HG03103 (cell line): ENCODE measurements at regions not wholly inside any gene's neighbourhood (a gene's known extent, or its start where the extent isn't known, plus 50 kb on each side); places are given as distances from the start of the nearest gene placed in this dataset.

Experiments
- ATAC-seq: cut with Tn5 transposase; IDR thresholded peaks from one replicate; pipeline ENCODE4 v1.9.1; 2021; ENCODE audit warnings: low read depth; ENCODE audit not compliant: unreplicated experiment

DNA sequence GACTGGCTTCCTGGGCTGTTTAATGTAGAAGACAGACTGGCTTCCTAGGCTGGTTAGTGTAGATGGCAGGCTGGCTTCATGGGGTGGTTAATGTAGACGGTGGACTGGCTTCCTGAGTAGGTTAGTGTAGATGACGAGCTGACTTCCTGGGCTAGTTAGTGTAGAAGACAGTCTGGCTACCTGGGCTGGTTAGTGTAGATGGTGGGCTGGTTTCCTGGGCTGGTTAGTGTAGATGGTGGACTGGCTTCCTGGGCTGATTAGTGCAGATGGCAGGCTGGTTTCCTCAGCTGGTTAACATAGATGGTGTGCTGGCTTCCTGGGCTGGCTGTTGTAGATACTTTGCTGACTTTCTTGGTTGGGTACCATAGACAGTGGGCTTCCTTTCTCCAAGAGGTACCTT is 122.9 kb upstream of the PPP2R2D start:
- no peak for ATAC-seq

- ATAC-seq = no peak
These were observed 122.4 kb upstream of the PPP2R2D start for GRCh38 chr10:131778385-131778784.

DNA sequence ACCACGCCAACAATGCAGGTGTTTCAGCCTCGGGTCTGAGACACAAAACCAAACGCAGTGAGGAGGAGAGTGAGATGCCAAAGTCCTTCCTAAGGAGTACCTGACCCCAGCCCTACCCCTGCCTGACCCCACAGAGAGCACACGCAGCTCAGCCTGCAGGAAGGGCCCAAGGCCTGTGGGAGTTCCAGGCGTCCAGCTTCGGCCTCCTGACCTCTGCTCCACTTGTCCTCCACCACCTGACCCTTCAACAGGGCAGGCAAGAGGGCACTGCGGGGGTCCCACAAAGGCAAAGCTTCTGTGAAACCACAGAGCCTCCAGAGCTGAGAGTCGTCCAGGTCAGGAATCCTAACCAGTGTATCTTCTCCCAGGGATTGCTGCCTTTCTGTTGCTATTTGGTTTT is 122.0 kb upstream of the PPP2R2D start:
- ATAC-seq = no peak

GRCh38 chr10:131779661-131780394 is 121.0 kb upstream of the PPP2R2D start:
- no peak for ATAC-seq

DNA sequence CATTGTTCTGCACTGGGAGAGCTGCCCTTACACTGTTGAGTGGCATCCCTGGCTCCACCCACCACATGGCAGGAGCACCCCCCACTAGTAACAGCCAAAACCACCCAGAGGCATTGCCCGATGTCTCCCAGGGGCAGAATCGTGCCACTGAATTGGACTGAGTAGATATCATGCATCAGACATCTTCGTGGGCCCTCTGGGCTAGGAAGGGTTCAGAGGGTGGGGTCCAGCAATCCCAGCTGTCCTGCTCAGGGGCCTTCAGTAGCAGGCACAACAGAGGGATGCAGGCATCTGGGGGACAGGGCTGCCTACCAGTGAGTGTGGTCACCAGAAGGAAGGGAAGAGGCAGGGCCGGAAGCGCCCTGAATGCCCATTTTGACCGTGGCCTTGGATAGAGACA is 119.7 kb upstream of the PPP2R2D start:
- ATAC-seq = no peak

GRCh38 chr10:131781791-131782190 is 119.0 kb upstream of the PPP2R2D start:
- no peak for ATAC-seq

DNA sequence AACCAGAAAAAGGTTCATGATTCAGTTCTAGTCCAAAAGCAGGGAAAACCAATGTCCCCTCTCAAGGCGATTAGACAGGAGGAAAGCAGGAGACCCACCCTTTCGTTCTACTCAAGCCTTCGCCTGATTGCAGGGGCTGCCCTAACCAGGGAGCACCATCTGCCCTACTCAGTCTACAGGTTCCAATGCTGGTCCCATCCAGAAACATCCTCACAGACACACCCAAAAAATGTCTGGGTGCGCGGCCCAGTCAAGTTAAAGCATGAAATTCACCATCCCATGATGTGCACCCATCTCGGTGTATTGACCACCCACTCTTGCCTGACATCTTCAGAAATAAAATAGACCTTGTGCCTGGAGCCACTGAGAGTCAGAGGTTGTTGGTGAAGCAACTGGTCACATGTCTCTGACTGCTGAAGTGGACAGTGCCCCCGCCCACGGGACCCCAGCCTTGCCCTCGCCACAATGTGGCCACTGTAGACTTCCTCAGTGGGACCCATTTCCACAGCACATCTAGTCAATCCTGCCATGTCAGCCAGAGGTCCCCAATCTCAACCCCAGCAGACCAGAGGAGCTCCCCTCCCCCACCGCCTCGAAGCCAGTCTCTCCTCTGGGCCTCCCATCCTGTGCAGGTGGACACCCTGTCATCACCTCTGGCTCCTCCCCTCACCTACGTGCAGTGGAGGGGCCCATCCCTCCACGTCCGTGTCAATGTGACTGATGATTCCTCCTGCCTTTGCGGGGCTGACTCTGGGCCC is 116.3 kb upstream of the PPP2R2D start:
- ATAC-seq = no peak

- no peak for ATAC-seq
These were observed 115.7 kb upstream of the PPP2R2D start for GRCh38 chr10:131785121-131785460.

GRCh38 chr10:131786756-131787605 is 113.8 kb upstream of the PPP2R2D start:
- no peak for ATAC-seq

- ATAC-seq = no peak
These were observed 112.8 kb upstream of the PPP2R2D start for GRCh38 chr10:131787961-131788360.

- ATAC-seq = no peak
These were observed 112.4 kb upstream of the PPP2R2D start for GRCh38 chr10:131788386-131788785.

DNA sequence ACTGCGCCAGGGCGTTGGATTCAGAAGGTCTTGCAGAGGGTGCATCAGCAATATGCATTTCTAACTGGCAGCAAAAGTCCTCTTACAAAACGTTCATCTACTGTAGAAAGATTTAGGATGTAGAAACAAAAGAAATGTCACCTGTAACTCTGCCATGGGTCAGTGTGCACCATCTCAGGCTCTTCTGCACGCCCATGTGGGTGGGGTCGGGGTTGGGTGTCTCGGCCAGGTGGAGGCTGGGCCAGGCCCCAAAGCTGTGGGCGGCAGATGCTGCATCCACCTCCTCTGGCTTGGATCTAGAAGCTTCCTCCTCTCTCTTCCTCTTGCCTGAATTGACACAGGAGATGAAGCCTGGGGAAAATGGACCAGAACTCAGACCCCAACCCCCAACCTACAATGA is 111.3 kb upstream of the PPP2R2D start:
- no peak for ATAC-seq

GRCh38 chr10:131790021-131790420 is 110.8 kb upstream of the PPP2R2D start:
- ATAC-seq = no peak

DNA sequence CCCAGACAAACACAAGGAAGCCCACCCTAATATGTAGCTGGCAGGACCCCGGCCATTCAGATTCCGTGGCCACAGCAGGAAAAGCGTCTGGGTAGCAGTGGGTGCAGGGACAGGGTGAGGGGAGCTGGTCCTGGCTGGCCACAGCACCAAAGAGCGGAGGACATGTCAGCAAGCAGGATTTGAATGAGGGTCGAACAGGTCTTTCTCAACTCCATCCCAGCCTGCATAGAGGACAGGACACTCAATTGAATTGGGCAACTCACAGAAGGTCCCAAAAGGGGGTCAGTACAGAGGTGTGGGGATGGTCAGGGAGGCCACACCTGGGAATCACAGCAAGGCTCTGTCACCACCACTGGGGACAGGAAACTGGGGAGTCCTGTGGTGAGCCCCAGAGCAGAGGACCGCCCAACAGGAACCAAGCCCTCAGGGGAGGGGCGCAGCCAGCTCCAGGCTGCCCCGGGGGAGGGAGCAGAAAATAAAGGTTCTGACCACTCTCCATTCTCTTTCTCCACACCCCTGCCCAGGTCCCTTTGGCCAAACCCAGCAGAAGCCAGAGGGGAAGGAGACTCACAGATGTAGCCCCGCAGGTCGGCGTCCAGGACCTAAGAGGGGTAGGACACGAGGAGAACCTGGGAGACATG is 108.7 kb upstream of the PPP2R2D start:
- ATAC-seq = no peak

GRCh38 chr10:131792809-131793208 is 108.0 kb upstream of the PPP2R2D start:
- ATAC-seq = no peak

DNA sequence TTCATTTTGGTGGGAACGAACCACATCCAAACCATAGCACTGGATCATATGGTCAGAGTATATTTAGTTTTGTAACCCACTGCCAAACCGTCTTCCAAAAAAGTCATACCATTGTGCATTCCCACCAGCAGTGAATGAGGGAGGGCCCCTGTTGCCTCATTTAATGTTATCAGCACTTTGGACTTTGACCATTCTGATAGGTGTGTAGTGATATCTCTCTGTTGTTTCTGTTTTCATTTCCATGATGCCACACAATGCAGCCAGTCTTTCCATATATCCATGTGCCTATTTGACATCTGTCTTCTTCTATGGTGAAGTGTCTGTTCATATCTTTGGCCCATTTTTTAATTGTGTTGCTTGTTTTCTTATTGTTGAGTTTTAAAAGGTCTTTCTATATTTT is 105.0 kb upstream of the PPP2R2D start:
- ATAC-seq = no peak

GRCh38 chr10:131797626-131798025 is 103.2 kb upstream of the PPP2R2D start:
- ATAC-seq = no peak

GRCh38 chr10:131799429-131799828 is 101.4 kb upstream of the PPP2R2D start:
- ATAC-seq = no peak

DNA sequence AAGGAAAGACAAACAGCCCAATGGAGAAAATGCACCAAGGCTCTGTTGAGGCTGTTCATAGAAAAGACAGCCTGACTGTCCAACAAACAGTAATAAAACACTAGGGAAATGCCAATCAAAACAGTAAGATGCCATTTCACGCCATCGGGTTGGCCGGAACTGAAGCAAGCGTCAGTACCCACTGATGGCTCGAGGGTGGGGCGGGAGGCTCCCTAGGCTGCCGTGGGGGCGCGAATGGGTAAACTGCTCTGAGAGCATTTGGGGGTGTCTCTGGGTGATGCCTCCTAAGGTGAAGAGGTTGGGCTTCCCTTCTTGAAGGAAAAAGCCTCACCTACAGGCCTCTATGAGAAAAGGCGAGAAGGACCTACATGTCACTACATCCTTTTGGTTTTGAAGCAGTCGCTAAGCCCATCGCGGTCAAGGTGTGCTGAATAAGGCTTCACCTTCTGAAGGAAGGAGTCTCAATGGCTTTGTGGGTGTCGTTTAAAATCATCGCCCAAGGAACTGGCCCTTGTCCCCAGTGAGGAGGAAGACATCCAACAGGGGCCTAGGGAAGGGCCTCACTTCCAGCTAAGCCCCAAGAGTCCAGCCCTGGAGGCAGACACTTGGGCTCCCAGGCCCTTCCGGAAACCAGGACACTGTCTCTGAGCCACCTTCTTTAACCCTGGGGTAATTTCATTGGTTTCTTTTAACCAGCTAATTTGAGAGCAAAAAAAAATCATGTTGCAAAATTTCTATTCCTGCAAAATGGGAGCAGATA is 98.5 kb upstream of the PPP2R2D start:
- no peak for ATAC-seq

DNA sequence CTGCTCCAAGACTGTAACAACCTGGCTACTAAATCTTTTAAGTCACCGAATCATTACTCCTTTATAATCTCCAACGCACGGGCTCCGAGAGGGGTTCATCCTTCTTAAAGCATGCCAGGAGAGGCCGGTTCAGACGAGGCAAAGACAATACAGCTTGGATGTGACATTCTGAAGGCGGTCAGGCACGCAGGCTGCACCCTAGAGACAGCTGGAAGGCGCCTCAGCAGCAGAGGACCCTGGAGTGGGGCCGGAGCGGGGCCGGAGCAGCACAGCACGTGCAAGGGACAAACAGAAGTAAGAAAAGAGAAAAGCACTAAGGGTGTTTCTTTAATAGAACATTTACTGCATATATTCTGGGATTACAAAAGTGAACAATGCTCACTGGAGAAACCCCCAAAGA is 97.8 kb upstream of the PPP2R2D start:
- ATAC-seq = no peak
